Neural progenitor cell (in vitro differentiated cells): ENCODE measurements at regions not wholly inside any gene's neighbourhood (a gene's known extent, or its start where the extent isn't known, plus 50 kb on each side); places are given as distances from the start of the nearest gene placed in this dataset.

ENCODE experiments used
- CTCF ChIP-seq: fragments of 200-600 bp; sonication (generic); IDR thresholded peaks from 2 replicates; pipeline ENCODE4 v1.5.1; 2017; ENCODE audit warnings: antibody characterized with exemption, mild to moderate bottlenecking
- EZH2 ChIP-seq: fragments of 200-600 bp; sonication (generic); IDR thresholded peaks from 2 replicates; pipeline ENCODE4 v1.6.1; 2017; ENCODE audit warnings: antibody characterized with exemption, mild to moderate bottlenecking, moderate library complexity
- EZH2phosphoT487 ChIP-seq: fragments of 200-600 bp; sonication (generic); IDR thresholded peaks from 2 replicates; pipeline ENCODE4 v1.6.1; 2017; ENCODE audit warnings: antibody characterized with exemption

GRCh38 chr4:23733476-23733875 is 156.4 kb downstream of the PPARGC1A start:
- TF ChIP-seq CTCF = no peak
- no peak for TF ChIP-seq EZH2
- no peak for TF ChIP-seq EZH2phosphoT487
